K562 (cell line): ENCODE measurements at regions not wholly inside any gene's neighbourhood (a gene's known extent, or its start where the extent isn't known, plus 50 kb on each side); places are given as distances from the start of the nearest gene placed in this dataset.

ENCODE experiments used
- GTF2F1 ChIP-seq: IDR thresholded peaks from 2 replicates; pipeline ENCODE4 v1.6.1; 2011; ENCODE audit warnings: low read depth, low read length, improper control_type of control experiment
- ILK ChIP-seq: fragments of 450-650 bp; IDR thresholded peaks from 2 replicates; pipeline ENCODE4 v1.6.1; 2016; ENCODE audit warnings: missing genetic modification characterization, low read depth, mild to moderate bottlenecking, missing compliant biosample characterization, moderate library complexity, borderline replicate concordance
- PHF8 ChIP-seq: fragments of 200-600 bp; sonication (generic); IDR thresholded peaks from 2 replicates; pipeline ENCODE4 v1.6.1; 2012; ENCODE audit warnings: mixed run types, mild to moderate bottlenecking, inconsistent platforms, low read length, moderate library complexity, borderline replicate concordance
- POU5F1 ChIP-seq: fragments of 150-350 bp; IDR thresholded peaks from 2 replicates; pipeline ENCODE4 v1.6.1; 2014; ENCODE audit warnings: borderline replicate concordance, low read length, low read depth, mild to moderate bottlenecking; ENCODE audit not compliant: partially characterized antibody
- ZKSCAN8 ChIP-seq: fragments of 200-800 bp; sonication (Bioruptor generic); IDR thresholded peaks from 2 replicates; pipeline ENCODE4 v1.6.1; 2016; ENCODE audit warnings: missing genetic modification characterization, missing compliant biosample characterization
- TF ChIP-seq, protein P1 (sequence below): fragments of 450-650 bp; formaldehyde crosslinking; IDR thresholded peaks from 2 replicates; pipeline ENCODE4 v1.4.0; 2020; ENCODE audit warnings: mild to moderate bottlenecking, moderate library complexity
- TF ChIP-seq, protein P2 (sequence below): sonication (generic); formaldehyde crosslinking; IDR thresholded peaks from 2 replicates; pipeline ENCODE4 v1.8.0; 2023; ENCODE audit warnings: mild to moderate bottlenecking, missing genetic modification reagents
- TF ChIP-seq, protein P3 (sequence below), 2 experiments: fragments of 250-450 bp in 1 of 2; fragments of 450-650 bp in 1 of 2; sonication (Bioruptor Pico) in 1 of 2; IDR thresholded peaks; 2 replicates each; pipeline versions ENCODE4 v1.6.1 to v1.8.0; 2016 to 2021; ENCODE audit warnings: mild to moderate bottlenecking in 2 of 2, moderate library complexity in 2 of 2, missing compliant biosample characterization in 1 of 2, missing genetic modification characterization in 1 of 2
- TF ChIP-seq, protein P4 (sequence below): fragments of 250-450 bp; sonication (Bioruptor Pico); IDR thresholded peaks from 2 replicates; pipeline ENCODE4 v1.5.0; 2020; ENCODE audit warnings: mild to moderate bottlenecking

DNA sequence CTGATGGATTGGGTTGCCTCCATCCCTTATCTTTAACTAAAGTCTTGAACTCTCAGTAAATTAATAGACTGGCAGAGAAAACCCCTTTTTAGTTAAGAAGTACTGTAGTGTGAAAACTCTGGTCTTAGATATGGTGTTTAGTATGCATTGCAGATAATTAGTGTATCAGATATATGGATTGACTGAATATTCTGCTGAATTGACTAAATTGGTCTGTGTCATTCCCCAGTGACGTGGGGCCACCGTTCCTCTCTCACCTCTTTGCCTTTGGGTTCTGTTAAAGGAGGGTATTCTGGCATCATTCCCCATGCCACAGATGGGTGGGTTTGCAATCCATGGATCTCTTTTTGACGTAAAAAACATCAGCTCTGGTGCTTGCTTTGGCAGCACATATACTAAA, 67.1 kb upstream of the XPO1 start:
- TF ChIP-seq GTF2F1 (no peak), ZKSCAN8 (CRISPR knock-in tag) (no peak), ILK (tag) (no peak), PHF8 (no peak), POU5F1 (no peak)
- TF ChIP-seq, protein P1, sequence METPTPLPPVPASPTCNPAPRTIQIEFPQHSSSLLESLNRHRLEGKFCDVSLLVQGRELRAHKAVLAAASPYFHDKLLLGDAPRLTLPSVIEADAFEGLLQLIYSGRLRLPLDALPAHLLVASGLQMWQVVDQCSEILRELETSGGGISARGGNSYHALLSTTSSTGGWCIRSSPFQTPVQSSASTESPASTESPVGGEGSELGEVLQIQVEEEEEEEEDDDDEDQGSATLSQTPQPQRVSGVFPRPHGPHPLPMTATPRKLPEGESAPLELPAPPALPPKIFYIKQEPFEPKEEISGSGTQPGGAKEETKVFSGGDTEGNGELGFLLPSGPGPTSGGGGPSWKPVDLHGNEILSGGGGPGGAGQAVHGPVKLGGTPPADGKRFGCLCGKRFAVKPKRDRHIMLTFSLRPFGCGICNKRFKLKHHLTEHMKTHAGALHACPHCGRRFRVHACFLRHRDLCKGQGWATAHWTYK (CRISPR knock-in tag), result no peak
- TF ChIP-seq, protein P2, sequence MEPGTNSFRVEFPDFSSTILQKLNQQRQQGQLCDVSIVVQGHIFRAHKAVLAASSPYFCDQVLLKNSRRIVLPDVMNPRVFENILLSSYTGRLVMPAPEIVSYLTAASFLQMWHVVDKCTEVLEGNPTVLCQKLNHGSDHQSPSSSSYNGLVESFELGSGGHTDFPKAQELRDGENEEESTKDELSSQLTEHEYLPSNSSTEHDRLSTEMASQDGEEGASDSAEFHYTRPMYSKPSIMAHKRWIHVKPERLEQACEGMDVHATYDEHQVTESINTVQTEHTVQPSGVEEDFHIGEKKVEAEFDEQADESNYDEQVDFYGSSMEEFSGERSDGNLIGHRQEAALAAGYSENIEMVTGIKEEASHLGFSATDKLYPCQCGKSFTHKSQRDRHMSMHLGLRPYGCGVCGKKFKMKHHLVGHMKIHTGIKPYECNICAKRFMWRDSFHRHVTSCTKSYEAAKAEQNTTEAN (CRISPR knock-in tag), result no peak
- TF ChIP-seq, protein P3, sequence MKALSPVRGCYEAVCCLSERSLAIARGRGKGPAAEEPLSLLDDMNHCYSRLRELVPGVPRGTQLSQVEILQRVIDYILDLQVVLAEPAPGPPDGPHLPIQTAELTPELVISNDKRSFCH (CRISPR knock-in tag; IDR thresholded peaks at IDR 0.05), result no peak
- TF ChIP-seq, protein P3 (tag; IDR thresholded peaks at IDR 0.05), result no peak
- TF ChIP-seq, protein P4, sequence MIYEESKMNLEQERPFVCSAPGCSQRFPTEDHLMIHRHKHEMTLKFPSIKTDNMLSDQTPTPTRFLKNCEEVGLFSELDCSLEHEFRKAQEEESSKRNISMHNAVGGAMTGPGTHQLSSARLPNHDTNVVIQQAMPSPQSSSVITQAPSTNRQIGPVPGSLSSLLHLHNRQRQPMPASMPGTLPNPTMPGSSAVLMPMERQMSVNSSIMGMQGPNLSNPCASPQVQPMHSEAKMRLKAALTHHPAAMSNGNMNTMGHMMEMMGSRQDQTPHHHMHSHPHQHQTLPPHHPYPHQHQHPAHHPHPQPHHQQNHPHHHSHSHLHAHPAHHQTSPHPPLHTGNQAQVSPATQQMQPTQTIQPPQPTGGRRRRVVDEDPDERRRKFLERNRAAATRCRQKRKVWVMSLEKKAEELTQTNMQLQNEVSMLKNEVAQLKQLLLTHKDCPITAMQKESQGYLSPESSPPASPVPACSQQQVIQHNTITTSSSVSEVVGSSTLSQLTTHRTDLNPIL (CRISPR knock-in tag), result no peak
